Endodermal cell (in vitro differentiated cells): ENCODE measurements at regions not wholly inside any gene's neighbourhood (a gene's known extent, or its start where the extent isn't known, plus 50 kb on each side); places are given as distances from the start of the nearest gene placed in this dataset.

ENCODE experiments used
- DNase-seq: peaks from one replicate; pipeline ENCODE4 v3.0.0-alpha.2; 2017
- H3K27ac ChIP-seq: 2 replicates; pipeline ENCODE4 v1.5.1; 2013; ENCODE audit warnings: mild to moderate bottlenecking, low read depth, low read length, moderate library complexity
- H3K27me3 ChIP-seq: 2 replicates; pipeline ENCODE4 v1.6.1; 2013; ENCODE audit warnings: mild to moderate bottlenecking, low read length, moderate library complexity; ENCODE audit not compliant: insufficient read depth, control insufficient read depth, poor library complexity, severe bottlenecking
- H3K36me3 ChIP-seq: 2 replicates; pipeline ENCODE4 v1.7.0; 2013; ENCODE audit warnings: mild to moderate bottlenecking, low read length, moderate library complexity; ENCODE audit not compliant: control insufficient read depth, insufficient read depth
- H3K4me1 ChIP-seq: one replicate; pipeline ENCODE4 v1.7.0; 2013; ENCODE audit warnings: low read length; ENCODE audit not compliant: control insufficient read depth, insufficient read depth
- H3K4me3 ChIP-seq: 2 replicates; pipeline ENCODE4 v1.5.1; 2013; ENCODE audit warnings: mild to moderate bottlenecking, low read length, moderate library complexity
- H3K9ac ChIP-seq: 2 replicates; pipeline ENCODE4 v1.6.1; 2013; ENCODE audit warnings: mild to moderate bottlenecking, low read length, moderate library complexity; ENCODE audit not compliant: poor library complexity, severe bottlenecking; ENCODE audit errors: extremely low read depth
- H3K9me3 ChIP-seq: 2 replicates; pipeline ENCODE4 v1.6.1; 2013; ENCODE audit warnings: mild to moderate bottlenecking, low read length, moderate library complexity; ENCODE audit not compliant: control insufficient read depth
- H3K27ac Mint-ChIP-seq: 2 replicates; pipeline ENCODE4 v1.8.0; 2020; ENCODE audit warnings: mixed read lengths
- H3K27me3 Mint-ChIP-seq: 2 replicates; pipeline ENCODE4 v1.8.0; 2021; ENCODE audit warnings: mild to moderate bottlenecking, mixed read lengths; ENCODE audit not compliant: insufficient read depth
- H3K36me3 Mint-ChIP-seq: 2 replicates; pipeline ENCODE4 v1.8.0; 2020; ENCODE audit warnings: low read depth, mixed read lengths
- H3K4me1 Mint-ChIP-seq: 2 replicates; pipeline ENCODE4 v1.8.0; 2020; ENCODE audit warnings: mixed read lengths
- H3K4me3 Mint-ChIP-seq: 2 replicates; pipeline ENCODE4 v1.8.0; 2020; ENCODE audit warnings: mild to moderate bottlenecking, moderate library complexity, mixed read lengths
- H3K9me3 Mint-ChIP-seq: 2 replicates; pipeline ENCODE4 v1.8.0; 2020; ENCODE audit warnings: mild to moderate bottlenecking, mixed read lengths
- CTCF ChIP-seq: fragments of 200-600 bp; sonication (generic); conservative IDR thresholded peaks from 2 replicates; pipeline ENCODE4 v1.5.0; 2021; ENCODE audit warnings: antibody characterized with exemption, mild to moderate bottlenecking
- WGBS, 2 experiments: methylation state at CpG; one replicate each; pipeline versions ENCODE4 v1.1.5 to v1.1.7; 2013; ENCODE audit warnings: missing lambda C conversion rate in 2 of 2, mixed read lengths in 1 of 2; ENCODE audit not compliant: insufficient coverage in 1 of 2, insufficient read length in 1 of 2; 5-methylcytosine and 5-hydroxymethylcytosine counted together

DNA sequence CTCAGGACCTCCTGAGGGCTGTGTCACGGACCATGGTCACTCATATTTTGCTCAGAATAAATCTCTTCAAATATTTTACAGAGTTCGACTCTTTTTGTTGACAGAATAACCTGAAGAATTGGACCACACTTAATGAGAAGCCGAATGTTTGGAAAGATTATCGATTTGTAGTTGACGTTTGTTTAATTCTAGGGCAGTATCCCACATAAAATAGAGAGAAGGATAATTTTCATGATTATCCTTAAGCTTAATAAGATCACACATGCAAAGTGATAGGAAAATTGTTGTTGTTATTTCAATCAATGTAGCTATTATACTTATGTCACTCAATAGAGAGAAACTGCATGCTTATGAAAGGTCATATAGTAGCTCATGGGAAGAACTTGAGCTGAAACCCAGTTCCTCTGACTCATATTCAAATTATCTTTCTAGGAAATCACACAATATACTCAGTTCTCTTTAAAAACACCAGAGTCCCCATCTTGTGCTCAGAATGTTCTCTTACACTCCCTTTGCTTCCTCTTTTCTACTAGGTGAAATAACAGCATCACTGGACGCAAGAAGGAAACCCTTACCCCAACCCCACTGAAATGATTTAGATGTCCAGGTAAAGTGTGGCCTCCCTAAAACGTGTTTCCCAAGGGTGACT lies 982.1 kb downstream of the TSN start:
- peaks cover 3% of the 10 kb centered on the region for H3K9me3 Mint-ChIP-seq
- H3K4me3 Mint-ChIP-seq: no peak overlapping the region
- Histone ChIP-seq H3K27ac (no peak overlapping the region), H3K36me3 (no peaks in the 10 kb centered on the region), H3K4me3 (no peak overlapping the region), H3K27me3 (no peaks in the 10 kb centered on the region), H3K9ac (no peak overlapping the region), H3K4me1 (peaks cover 18% of the 10 kb centered on the region), H3K9me3 (peaks cover 13% of the 10 kb centered on the region)
- TF ChIP-seq CTCF: no peak
- H3K4me1 Mint-ChIP-seq: peaks cover 25% of the 10 kb centered on the region
- H3K36me3 Mint-ChIP-seq: no peaks in the 10 kb centered on the region
- 94 to 100% methylated on average over 2 to 7 of the region's 7 CpGs for WGBS, 2 experiments
- no peak for DNase-seq
- no peaks in the 10 kb centered on the region for H3K27me3 Mint-ChIP-seq
- H3K27ac Mint-ChIP-seq: no peak overlapping the region

- H3K36me3 ChIP-seq: no peaks in the 10 kb centered on the region
- H3K9ac ChIP-seq: no peak overlapping the region
- H3K27ac ChIP-seq: no peak overlapping the region
- peaks cover 13% of the 10 kb centered on the region for H3K9me3 ChIP-seq
- Mint-ChIP-seq H3K36me3 (no peaks in the 10 kb centered on the region), H3K9me3 (peaks cover 3% of the 10 kb centered on the region), H3K4me1 (peaks cover 5% of the 10 kb centered on the region), H3K27me3 (no peaks in the 10 kb centered on the region), H3K27ac (no peak overlapping the region), H3K4me3 (no peak overlapping the region)
- WGBS, 2 experiments: 75 to 85% methylated on average over 1 to 5 of the region's 5 CpGs
- H3K4me1 ChIP-seq: peaks cover 4% of the 10 kb centered on the region
- no peak overlapping the region for H3K4me3 ChIP-seq
- H3K27me3 ChIP-seq: no peaks in the 10 kb centered on the region
- TF ChIP-seq CTCF: no peak
- DNase-seq: no peak
Observed at GRCh38 chr2:122739732-122740593, 984.5 kb downstream of the TSN start.

DNA sequence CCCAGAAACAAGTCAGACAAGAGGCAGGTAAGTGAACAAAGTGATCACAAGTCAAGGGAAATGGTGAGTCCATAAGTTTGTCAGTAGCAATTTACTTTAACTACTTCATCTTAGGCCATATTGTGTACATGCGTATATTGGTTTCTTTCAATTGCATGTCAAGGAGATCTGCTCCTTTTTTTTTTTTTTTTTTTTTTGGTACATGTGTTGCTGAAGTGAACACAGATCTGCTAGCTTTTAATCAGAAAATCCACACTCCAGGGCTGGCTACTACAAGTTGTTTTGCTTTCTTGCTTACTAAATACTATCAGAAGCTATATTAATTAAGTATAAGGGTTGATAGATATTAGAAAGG lies 985.1 kb downstream of the TSN start:
- no peak overlapping the region for H3K27ac ChIP-seq
- no peaks in the 10 kb centered on the region for H3K36me3 ChIP-seq
- H3K4me1 ChIP-seq: no peaks in the 10 kb centered on the region
- Mint-ChIP-seq H3K27me3 (no peaks in the 10 kb centered on the region), H3K36me3 (no peaks in the 10 kb centered on the region), H3K9me3 (peaks cover 3% of the 10 kb centered on the region), H3K27ac (no peak overlapping the region), H3K4me1 (peaks cover 3% of the 10 kb centered on the region), H3K4me3 (no peak overlapping the region)
- 100% methylated on average over 1 of the region's 1 CpG; no CpG with 5 or more reads in 1 of the 2 experiments for WGBS, 2 experiments
- H3K9ac ChIP-seq: no peak overlapping the region
- H3K27me3 ChIP-seq: no peaks in the 10 kb centered on the region
- H3K4me3 ChIP-seq: no peak overlapping the region
- TF ChIP-seq CTCF: no peak
- DNase-seq: no peak
- peaks cover 13% of the 10 kb centered on the region for H3K9me3 ChIP-seq
